ENCODE measurements at regions not wholly inside any gene's neighbourhood (a gene's known extent, or its start where the extent isn't known, plus 50 kb on each side); places are given as distances from the start of the nearest gene placed in this dataset.

DNA sequence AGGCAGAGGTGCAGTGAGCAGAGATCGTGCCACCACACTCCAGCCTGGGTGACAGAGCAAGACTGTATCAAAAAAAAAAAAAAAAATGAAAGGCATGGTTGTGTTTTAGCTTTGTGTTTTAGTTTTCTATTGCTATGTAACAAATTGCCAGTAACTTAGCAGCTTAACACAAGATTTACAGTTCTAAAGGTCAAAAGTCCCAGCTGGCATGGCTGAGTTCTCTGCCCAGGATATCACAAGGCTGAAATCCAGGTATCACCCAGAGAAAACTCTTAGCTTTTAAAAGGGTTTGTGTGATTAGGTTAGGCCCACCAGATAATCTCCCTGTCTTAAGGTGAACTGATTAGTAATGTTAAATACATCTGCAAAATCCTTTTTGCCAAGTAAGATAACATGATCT, 107.7 kb upstream of the YPEL5 start (continued):
- no peak for TF ChIP-seq JUNB (IDR thresholded peaks at IDR 0.05; ENCODE audit: unreplicated experiment)
- no peak for TF ChIP-seq EZH2 (IDR thresholded peaks at IDR 0.05; ENCODE audit: low read depth, unreplicated experiment)
- no peak for TF ChIP-seq ZNF114 (CRISPR knock-in tag; IDR thresholded peaks at IDR 0.05)
- no peak for TF ChIP-seq ZNF331 (CRISPR knock-in tag; IDR thresholded peaks at IDR 0.05; ENCODE audit: low read depth)
- no peak for TF ChIP-seq POLR2AphosphoS5 (IDR thresholded peaks at IDR 0.05; ENCODE audit: low read depth)
- TF ChIP-seq, protein P1, sequence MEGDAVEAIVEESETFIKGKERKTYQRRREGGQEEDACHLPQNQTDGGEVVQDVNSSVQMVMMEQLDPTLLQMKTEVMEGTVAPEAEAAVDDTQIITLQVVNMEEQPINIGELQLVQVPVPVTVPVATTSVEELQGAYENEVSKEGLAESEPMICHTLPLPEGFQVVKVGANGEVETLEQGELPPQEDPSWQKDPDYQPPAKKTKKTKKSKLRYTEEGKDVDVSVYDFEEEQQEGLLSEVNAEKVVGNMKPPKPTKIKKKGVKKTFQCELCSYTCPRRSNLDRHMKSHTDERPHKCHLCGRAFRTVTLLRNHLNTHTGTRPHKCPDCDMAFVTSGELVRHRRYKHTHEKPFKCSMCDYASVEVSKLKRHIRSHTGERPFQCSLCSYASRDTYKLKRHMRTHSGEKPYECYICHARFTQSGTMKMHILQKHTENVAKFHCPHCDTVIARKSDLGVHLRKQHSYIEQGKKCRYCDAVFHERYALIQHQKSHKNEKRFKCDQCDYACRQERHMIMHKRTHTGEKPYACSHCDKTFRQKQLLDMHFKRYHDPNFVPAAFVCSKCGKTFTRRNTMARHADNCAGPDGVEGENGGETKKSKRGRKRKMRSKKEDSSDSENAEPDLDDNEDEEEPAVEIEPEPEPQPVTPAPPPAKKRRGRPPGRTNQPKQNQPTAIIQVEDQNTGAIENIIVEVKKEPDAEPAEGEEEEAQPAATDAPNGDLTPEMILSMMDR (conservative IDR thresholded peaks at IDR 0.05; ENCODE audit: low read depth in 2 of 2) = no peak
- TF ChIP-seq, protein P2, sequence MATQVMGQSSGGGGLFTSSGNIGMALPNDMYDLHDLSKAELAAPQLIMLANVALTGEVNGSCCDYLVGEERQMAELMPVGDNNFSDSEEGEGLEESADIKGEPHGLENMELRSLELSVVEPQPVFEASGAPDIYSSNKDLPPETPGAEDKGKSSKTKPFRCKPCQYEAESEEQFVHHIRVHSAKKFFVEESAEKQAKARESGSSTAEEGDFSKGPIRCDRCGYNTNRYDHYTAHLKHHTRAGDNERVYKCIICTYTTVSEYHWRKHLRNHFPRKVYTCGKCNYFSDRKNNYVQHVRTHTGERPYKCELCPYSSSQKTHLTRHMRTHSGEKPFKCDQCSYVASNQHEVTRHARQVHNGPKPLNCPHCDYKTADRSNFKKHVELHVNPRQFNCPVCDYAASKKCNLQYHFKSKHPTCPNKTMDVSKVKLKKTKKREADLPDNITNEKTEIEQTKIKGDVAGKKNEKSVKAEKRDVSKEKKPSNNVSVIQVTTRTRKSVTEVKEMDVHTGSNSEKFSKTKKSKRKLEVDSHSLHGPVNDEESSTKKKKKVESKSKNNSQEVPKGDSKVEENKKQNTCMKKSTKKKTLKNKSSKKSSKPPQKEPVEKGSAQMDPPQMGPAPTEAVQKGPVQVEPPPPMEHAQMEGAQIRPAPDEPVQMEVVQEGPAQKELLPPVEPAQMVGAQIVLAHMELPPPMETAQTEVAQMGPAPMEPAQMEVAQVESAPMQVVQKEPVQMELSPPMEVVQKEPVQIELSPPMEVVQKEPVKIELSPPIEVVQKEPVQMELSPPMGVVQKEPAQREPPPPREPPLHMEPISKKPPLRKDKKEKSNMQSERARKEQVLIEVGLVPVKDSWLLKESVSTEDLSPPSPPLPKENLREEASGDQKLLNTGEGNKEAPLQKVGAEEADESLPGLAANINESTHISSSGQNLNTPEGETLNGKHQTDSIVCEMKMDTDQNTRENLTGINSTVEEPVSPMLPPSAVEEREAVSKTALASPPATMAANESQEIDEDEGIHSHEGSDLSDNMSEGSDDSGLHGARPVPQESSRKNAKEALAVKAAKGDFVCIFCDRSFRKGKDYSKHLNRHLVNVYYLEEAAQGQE (IDR thresholded peaks at IDR 0.05; ENCODE audit: unreplicated experiment) = no peak
- no peak for TF ChIP-seq CREB1 (CRISPR knock-in tag; IDR thresholded peaks at IDR 0.05; ENCODE audit: low read depth)

DNA sequence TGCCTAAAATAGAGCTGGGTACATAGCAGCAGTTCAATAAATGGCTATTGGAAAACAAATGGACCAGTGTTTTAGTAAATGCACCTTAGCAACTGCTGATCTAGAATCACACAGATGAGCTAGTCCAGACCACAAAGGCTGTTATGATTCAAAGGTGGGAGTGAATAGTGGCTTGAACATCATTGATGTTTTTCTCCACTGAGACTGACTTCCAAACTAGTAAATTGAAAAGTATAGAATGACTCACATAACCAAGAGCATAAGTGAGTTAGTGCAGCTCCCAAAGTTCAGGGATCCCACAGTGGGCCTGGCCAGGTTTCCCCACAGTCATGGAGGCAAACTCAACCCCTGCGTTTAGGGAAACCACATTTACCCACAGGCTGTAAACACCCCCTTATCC, 106.7 kb upstream of the YPEL5 start:
- H3K36me3 Mint-ChIP-seq (ENCODE audit: low read depth) = no peaks in the 10 kb centered on the region
- no peaks in the 10 kb centered on the region for H3K27me3 Mint-ChIP-seq (ENCODE audit: insufficient read depth, low read depth, poor library complexity)
- Histone ChIP-seq H3K36me3 (ENCODE audit: insufficient read depth) (no peaks in the 10 kb centered on the region), H3K4me3 (no peak overlapping the region), H2AFZ (no peak overlapping the region), H3K9me2 (ENCODE audit: insufficient read depth) (0 out of 2 replicates have a peak, but pooled peaks cover 4% of the 10 kb centered on the region), H3K79me2 (replicated peaks; ENCODE audit: insufficient read depth) (no peaks in the 10 kb centered on the region), H3K4me2 (no peak overlapping the region), H3K27ac (ENCODE audit: low read depth) (no peak overlapping the region), H3K4me1 (ENCODE audit: insufficient read depth) (no peaks in the 10 kb centered on the region), H3F3A (replicated peaks; ENCODE audit: low read depth) (no peaks in the 10 kb centered on the region), H3K27me3 (ENCODE audit: insufficient read depth) (no peaks in the 10 kb centered on the region), H4K20me1 (replicated peaks; ENCODE audit: insufficient read depth) (no peaks in the 10 kb centered on the region)
- no peak overlapping the region for H3K27ac Mint-ChIP-seq
- no peak for DNase-seq (ENCODE audit: low spot score)
- H3K9me3 Mint-ChIP-seq = no peaks in the 10 kb centered on the region
- ATAC-seq = no peak
- H3K4me3 Mint-ChIP-seq = no peak overlapping the region
- no peaks in the 10 kb centered on the region for H3K4me1 Mint-ChIP-seq
- TF ChIP-seq, protein P2 (IDR thresholded peaks at IDR 0.05; ENCODE audit: unreplicated experiment) = no peak
- TF ChIP-seq EZH2 (IDR thresholded peaks at IDR 0.05; ENCODE audit: low read depth, unreplicated experiment) (no peak), EZH2phosphoT487 (IDR thresholded peaks at IDR 0.05; ENCODE audit: unreplicated experiment) (no peak), ZNF114 (CRISPR knock-in tag; IDR thresholded peaks at IDR 0.05) (no peak), ZNF331 (CRISPR knock-in tag; IDR thresholded peaks at IDR 0.05; ENCODE audit: low read depth) (no peak), JUNB (IDR thresholded peaks at IDR 0.05; ENCODE audit: unreplicated experiment) (no peak), POLR2AphosphoS5 (IDR thresholded peaks at IDR 0.05; ENCODE audit: low read depth) (no peak), CREB1 (CRISPR knock-in tag; IDR thresholded peaks at IDR 0.05; ENCODE audit: low read depth) (no peak)
- TF ChIP-seq, protein P3, sequence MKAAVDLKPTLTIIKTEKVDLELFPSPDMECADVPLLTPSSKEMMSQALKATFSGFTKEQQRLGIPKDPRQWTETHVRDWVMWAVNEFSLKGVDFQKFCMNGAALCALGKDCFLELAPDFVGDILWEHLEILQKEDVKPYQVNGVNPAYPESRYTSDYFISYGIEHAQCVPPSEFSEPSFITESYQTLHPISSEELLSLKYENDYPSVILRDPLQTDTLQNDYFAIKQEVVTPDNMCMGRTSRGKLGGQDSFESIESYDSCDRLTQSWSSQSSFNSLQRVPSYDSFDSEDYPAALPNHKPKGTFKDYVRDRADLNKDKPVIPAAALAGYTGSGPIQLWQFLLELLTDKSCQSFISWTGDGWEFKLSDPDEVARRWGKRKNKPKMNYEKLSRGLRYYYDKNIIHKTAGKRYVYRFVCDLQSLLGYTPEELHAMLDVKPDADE (IDR thresholded peaks at IDR 0.05) = no peak

All from GM23338 (cell line).